Omental fat pad (tissue), 3 donors: ENCODE measurements at regions not wholly inside any gene's neighbourhood (a gene's known extent, or its start where the extent isn't known, plus 50 kb on each side); places are given as distances from the start of the nearest gene placed in this dataset.

ENCODE experiments used
- ATAC-seq: fragments of 150-250 bp; one replicate; pipeline ENCODE4 v1.9.1; 2016; ENCODE audit warnings: mild to moderate bottlenecking, moderate library complexity; ENCODE audit not compliant: low FRiP score
- DNase-seq: peaks from one replicate; pipeline ENCODE4 v3.0.0-alpha.2; 2019; ENCODE audit warnings: low spot score
- TF ChIP-seq, protein P1 (sequence below), 3 donors: fragments of 450-650 bp; IDR thresholded peaks; one replicate each; pipeline ENCODE4 v1.5.1; 2016 to 2017; ENCODE audit warnings: antibody characterized with exemption in 3 of 3, mild to moderate bottlenecking in 3 of 3, moderate library complexity in 2 of 3

DNA sequence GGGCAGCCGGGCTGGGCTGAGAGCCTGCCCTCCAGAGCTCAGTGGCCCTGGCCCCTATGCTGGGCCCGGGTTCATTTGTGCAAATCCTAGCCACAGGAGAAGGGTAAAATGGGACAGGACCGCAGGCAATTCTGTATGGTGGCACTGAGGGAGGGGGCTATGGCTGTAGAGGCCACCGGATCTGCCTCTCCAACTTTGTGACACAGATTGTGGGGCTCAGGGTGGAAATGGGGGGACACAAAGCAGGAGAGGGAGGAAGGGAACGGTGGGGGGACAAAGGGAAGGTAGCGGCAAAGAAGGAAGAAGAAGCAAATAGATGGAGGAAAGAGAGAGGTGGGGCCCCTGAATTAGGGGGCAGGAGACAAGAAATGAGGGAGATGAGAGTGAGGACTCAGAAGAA, 201.1 kb downstream of the SMAD2 start:
- TF ChIP-seq, protein P1, sequence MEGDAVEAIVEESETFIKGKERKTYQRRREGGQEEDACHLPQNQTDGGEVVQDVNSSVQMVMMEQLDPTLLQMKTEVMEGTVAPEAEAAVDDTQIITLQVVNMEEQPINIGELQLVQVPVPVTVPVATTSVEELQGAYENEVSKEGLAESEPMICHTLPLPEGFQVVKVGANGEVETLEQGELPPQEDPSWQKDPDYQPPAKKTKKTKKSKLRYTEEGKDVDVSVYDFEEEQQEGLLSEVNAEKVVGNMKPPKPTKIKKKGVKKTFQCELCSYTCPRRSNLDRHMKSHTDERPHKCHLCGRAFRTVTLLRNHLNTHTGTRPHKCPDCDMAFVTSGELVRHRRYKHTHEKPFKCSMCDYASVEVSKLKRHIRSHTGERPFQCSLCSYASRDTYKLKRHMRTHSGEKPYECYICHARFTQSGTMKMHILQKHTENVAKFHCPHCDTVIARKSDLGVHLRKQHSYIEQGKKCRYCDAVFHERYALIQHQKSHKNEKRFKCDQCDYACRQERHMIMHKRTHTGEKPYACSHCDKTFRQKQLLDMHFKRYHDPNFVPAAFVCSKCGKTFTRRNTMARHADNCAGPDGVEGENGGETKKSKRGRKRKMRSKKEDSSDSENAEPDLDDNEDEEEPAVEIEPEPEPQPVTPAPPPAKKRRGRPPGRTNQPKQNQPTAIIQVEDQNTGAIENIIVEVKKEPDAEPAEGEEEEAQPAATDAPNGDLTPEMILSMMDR (IDR thresholded peaks at IDR 0.05) = no peak
- no peak for ATAC-seq

DNA sequence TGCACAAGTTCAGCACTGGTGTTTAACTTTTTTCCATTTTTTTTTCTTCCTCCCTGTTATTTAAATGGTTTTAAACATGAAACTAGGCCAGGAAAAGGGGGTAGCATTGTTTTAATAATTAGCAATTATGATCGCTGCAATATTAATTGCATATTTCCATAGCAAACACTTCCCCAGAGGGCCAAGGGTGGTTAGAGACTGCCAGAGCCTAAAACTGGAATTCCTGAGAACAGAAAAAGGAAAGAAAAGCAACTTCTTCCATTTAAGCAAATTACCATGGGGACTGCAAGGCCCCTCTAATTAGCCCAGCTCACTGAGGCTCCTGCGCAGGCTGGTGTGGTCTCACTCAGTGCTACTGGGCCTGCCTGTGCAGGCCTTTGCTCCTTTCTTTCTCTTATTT, 201.5 kb downstream of the SMAD2 start:
- DNase-seq (no peak), ATAC-seq (no peak)
- TF ChIP-seq, protein P1 (IDR thresholded peaks at IDR 0.05) = no peak

More for the DNA sequence above, 201.1 kb downstream of the SMAD2 start:
- DNase-seq = no peak

GRCh38 chr18:47727409-47727808, 203.1 kb downstream of the SMAD2 start:
- TF ChIP-seq, protein P1 (IDR thresholded peaks at IDR 0.05) = no peak
- ATAC-seq = no peak
- DNase-seq = no peak

GRCh38 chr18:47726550-47726949, 203.9 kb downstream of the SMAD2 start:
- ATAC-seq = no peak
- TF ChIP-seq, protein P1 (IDR thresholded peaks at IDR 0.05) = no peak
- DNase-seq = no peak

GRCh38 chr18:47725656-47726055, 204.8 kb downstream of the SMAD2 start:
- DNase-seq (no peak), ATAC-seq (no peak)
- TF ChIP-seq, protein P1 (IDR thresholded peaks at IDR 0.05) = no peak

DNA sequence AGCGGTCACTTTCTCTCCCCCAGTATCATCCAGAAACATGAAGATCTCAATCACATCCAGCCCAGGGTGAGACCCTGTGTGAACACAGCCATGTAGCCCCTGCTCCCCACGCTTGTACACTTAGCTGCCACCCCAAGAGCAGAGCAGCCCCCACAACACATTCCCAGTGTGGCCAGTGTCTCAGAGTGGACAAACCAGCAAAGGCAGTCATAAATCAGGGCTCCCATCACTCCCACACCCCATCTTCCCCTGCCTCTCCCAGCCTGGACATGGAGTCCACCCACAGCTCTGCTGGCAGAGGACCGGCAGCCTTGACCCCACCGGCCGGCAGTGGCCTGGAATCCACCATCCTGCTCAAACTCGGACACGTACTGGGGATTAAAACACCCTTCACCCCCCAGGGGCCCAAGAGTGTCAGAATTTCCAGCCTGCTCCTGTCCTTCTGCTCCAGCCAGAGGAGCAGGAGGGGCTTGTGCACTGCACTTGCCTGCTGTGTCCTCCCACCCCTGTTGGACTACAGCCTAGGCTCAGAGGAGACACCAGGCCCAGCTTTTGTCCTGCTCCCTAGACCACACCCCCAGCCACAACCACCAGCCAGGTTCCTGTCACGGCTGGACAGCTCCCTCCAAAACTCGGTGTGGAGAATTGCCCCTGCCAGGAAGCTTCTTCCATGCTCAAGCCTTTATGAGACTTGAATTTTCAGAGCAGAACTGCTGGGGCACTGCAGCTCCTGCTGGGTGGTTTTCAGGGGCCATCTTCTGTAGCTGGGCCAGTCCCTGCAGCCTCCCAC, 206.1 kb downstream of the SMAD2 start:
- ATAC-seq (no peak), DNase-seq (no peak)
- TF ChIP-seq, protein P1 (IDR thresholded peaks at IDR 0.05) = no peak

DNA sequence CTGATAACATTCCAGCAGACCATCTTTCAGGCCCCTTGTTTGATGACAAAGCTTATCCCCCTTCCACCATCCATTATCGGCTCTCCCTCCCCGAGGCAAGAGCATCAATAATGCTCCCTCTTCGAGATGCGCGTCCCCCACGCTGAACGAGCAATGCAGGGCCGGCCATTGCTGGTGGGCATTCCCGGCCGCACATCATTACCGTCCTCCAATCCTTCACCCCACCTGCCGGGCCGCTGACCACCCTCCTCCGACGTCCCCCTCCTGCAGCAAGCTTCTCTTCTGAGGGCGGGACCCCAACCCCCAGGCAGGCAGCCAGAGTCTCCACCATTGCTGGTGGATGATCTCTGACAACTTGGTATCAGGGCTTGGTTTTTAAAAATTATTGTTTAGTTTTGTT, 208.6 kb downstream of the SMAD2 start:
- no peak for ATAC-seq
- DNase-seq = no peak
- TF ChIP-seq, protein P1 (IDR thresholded peaks at IDR 0.05) = no peak
